ENCODE measurements at regions not wholly inside any gene's neighbourhood (a gene's known extent, or its start where the extent isn't known, plus 50 kb on each side); places are given as distances from the start of the nearest gene placed in this dataset.

DNA sequence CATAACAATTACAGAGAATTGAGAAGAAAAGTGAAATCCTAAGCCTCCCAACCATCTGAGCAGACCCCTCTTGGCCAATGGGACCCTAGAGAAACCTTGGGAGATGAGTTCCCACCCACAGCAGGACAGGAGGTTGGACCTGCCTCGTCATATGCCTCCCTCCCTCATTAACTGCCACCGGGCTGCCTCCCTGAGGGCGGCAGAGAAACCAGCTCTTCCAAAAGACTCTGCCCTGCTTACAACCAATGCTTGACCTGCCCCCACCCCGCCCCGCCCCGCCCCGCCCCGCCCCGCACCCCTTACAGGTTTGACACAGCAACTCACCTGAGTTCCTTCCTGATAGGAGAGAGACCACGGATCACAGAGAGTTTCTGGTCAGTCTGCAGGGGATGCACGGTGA is 86.1 kb downstream of the ADRA2C start:
- intact Hi-C loops (cut with micrococcal nuclease): no loop called here

DNA sequence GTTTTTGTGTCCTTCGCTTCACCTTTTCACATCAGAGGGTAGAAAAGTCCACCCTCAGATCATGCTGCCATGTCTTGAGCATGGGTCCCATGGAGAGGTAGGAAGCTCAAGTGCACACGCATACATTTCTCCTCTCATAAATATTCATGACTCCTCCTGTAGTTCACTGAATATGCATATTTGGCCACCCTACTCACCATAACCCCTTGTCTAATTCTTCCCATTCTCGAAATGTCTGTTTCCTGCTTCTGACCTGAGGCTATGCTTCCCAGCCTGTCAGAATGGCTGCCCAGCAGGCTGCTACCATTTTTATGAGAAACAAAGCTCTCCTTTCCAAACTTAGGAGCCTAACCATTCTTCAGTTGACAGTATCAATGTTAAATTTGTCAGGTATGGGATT is 86.5 kb downstream of the ADRA2C start:
- intact Hi-C loops (cut with micrococcal nuclease): no loop called here

DNA sequence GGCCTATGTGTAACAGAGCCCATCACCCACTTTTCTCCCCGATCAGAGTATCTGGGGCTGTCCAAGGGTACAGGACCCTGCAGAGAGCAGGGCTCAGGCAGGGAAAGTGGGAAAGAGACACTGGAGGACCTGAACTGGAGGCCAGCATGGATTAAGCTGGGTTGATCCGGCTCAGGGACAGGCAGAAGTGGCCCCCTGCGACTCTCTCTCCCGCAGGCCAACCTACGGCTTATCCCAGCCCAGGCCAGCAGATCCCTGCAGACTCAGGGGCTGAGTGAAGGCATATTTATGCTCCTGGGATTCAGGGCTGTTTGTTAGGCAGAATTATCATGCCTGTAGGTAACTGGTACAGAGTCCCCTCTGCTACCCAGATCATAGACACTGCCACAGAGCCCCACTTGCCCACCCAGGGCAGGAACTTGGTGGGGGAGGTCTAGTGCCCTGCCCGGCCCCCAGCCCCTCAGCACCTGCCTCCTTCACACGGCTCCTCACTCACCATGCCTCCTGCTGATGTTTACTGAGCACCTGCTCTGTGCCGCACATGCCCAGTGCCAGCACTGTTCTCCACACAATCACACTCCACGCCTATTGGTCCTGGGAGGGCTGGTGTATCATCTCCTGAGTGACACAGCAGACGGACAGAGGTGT is 87.3 kb downstream of the ADRA2C start:
- intact Hi-C loops (cut with micrococcal nuclease): no loop called here

DNA sequence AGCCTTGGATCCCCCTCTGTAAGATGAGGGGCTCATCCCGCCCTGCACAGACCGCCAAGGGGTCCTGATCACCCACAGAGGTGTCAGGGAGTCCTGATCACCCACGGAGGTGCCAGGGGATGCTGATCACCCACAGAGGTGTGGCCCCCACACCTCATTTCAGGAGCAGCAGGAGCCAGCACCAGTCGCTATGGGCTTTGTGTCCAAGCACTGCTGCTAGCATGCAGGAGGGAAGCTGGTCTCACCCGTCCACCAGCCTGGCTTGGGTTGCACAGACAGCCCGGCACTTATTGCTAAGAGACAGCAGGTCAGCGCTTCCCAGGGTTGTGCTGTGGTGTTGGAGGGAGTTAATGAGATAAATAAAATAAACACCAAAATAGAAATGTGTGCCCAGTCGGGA is 88.5 kb downstream of the ADRA2C start:
- intact Hi-C loops (cut with micrococcal nuclease): no loop called here

DNA sequence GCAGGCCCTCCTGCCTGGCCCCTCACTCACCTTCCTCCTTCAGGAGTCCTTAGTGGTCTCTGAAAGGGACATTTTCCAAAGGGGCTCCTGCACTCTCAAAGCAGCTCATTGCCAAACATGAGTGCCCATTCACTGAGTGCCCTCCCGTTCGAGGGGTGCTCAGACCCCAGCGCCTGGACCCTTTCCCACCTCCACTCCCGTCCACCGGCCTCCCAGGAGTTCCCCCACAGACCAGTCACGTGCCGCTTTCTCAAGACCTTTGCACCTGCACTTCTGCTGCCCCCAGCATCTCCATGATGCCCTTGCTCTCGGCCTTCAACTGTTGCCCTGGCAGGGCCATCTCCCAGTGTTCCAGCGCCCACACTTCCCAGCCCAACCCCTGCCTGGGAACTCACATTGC is 89.5 kb downstream of the ADRA2C start:
- intact Hi-C loops (cut with micrococcal nuclease): no loop called here

DNA sequence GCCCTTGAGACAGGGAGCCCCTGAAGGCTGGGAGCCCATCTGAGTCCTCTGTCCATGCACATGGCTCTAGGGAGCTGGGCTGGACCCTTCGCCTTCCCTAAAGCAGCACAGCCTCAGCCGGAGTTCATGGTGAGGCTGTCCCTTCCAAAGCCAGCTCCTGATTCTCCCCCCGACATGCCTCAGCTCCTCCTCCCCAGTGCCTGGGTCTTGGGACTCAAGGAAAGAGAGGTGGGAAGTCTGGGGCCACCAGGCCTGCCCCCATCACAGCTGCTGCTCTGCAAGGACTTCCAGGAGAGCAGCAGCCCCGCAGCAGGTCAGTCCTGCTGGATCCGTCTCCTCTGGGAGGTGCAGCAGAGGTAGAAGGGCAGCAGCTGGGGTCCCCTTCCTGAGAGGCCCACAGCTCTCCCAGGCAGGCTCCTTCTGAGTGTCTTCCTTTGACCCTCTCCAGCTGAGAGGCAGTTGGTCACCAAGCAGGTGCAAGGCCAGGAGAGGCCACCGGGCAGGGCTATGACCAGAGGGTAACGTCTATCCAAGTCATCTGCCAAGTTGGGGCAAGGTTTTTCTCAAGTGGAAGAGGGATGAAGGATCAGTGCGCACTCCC is 90.5 kb downstream of the ADRA2C start:
- intact Hi-C loops (cut with micrococcal nuclease): no loop called here

DNA sequence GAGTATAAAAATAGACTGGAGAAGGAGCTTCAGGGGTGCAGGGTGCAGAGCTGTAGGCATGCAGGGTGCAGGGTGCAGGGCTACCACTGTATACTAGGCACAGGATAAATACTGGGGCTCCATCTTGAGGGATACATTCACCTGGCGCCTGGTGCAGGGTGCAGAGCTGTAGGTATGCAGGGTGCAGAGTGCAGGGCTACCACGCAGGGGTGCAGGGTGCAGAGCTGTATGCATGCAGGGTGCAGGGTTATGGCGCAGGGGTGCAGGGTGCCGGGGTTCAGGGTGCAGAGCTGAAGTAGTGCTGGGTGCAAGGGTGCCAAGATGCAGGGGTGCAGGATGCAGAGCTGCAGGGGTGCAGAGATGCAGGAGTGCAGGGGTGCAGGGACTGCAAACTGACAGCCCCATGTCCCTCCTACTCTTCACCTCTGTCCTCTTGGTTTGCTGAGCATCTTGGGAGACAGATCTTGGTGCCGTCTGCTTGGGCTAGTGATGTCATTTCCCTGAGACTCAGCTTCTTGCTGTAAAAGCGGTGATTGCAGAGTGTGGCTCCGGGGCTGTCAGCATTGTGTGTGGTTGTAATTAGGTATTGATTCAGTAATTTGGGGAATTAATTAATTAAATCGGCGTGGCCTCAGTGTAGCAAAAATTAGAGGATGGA is 91.2 kb downstream of the ADRA2C start:
- intact Hi-C loops (cut with micrococcal nuclease): no loop called here

DNA sequence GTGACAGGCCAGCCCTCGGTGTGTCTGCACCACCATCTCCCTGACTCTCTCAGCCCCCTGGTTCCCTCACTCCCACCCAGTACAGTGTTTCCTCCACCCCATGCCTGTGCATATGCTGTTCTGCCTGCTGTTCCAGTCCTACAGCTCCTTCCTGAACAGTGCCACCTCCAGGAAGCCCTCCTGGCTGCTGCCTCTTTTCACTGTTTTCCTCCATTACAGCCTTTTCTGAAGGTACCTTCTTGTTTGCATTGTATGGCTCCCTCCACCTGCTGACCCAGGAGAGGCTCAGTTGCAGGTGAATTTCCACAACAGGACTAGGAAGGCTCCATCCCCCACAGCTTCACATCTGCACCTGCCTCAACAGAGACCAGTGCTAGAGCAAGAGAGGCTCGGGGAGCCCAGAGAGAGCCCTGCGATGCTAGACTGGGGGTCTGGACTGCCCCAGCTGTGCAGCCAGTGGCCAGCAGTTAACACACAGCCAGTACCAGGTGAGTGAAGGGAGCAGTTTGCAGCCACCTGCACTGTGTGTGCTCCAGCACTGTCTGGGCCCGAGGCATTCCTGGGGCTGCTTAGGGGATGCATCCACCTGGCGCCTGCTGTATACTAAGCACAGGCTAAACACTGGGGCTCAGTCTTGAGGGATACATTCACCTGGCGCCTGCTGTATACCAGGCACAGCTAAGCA is 92.0 kb downstream of the ADRA2C start:
- intact Hi-C loops (cut with micrococcal nuclease): no loop called here

DNA sequence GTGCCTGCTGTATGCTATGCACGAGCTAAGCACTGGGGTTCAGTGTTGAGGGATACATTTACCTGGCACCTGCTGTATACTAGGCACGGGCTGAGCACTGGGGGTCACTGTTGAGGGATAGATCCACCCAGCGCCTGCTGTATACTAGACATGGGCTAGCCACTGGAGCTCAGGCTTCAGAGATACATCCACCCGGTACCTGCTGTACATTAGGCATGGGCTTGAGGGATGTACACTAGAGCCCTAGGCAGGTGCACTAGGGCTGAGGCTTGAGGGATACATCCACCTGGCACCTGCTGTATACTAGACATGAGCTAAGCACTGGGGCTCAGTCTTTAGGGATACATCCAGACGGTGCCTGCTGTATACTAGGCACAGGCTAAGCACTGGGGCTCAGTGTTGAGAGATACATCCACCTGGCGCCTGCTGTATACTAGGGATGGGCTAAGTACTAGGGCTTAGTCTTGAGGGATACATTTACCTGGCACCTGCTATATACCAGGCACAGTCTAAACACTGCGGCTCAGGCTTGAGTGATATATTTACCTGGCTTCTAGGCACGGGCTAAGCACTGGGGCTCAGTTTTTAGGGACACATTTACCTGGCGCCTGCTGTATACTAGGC is 92.7 kb downstream of the ADRA2C start:
- intact Hi-C loops (cut with micrococcal nuclease): no loop called here

DNA sequence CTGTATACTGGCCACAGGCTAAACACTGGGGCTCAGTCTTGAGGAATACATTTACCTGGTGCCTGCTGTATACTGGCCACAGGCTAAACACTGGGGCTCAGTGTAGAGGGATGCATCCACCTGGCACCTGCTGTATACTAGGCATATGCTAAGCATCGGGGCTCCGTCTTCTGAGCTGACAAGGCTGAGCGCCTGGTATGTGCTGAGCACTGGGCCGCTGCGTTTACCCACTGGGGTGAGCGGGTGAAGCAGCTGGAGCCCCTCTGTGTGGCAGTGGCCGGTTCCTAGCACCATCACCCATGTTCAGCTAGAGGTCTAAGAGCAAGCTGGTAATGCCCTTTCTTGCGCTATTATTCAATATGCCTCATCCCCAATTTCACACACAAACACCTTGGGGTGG is 93.4 kb downstream of the ADRA2C start:
- intact Hi-C loops (cut with micrococcal nuclease): no loop called here

DNA sequence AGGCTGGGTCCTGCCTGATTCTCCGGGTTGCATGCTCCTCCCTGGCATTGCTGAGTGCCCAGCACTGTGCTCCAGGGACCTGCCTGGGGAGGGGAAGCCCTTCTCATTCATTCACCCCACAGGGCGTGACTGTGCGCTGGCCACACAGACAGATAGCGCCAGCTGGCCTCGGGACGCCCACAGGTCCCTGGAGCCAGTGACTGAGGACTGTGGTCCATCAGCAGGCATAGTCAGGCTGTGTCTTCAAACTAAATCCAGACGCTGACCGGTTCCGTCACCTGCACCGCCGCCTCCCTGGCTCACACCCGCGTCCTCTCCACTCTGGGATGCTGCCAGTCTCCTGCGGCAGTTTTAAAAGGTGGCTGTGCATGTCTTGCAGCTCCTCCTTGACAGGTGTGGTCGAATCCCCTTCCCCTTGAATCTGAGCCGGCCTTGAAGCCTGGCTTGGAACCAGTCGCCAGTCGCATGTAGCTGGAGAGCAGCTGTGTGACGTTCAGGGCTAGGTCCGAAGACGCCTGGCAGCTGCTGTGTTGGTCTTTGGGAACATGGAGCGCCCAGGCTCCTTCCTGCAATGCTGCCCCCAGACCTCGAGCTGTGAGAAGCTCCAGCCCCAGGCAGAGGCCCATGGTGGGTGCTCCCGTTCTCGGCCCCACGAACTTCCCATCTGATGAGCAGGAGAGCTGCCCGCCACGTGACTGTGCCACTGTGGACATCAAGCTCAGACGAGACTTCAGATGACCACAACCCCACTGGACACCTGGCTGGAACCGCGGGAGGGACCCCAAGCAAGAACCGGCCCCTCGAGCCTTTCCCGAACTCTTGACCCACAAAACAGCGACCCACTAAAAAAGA is 94.1 kb downstream of the ADRA2C start:
- intact Hi-C loops (cut with micrococcal nuclease): no loop called here

DNA sequence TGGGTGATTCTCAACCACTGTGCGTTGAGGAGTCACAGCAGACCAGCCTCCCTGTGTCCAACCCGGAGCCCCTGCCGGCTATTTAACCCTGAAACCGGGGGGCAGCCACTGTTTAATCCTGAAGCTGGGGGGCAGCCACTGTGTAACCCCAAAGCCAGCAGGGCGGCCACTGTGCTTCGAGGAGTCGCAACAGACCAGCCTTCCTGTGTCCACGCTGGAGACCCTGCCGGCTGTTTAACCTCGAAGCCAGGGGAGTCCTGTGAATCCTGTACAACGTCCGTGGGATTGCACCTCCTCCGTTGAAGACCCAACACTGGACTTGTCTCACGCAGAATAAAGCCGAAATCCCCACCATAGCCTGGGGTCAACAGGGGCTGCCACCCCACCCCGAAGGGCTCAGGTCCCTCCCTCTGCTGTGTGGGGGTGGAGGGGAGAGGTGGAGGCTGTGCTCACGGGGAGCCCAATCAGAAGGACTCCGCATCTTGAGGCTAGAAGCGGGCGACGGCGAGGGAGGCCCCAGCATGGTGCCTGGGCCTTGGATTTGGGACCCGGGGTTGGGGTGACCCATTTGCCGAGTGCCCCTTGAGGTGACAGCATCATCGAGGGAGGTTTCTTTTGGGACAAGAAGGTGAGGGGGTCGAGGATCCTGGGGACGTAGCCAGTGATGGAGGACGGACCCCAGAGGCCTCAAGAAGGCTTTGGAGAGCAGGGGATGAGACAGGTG is 94.9 kb downstream of the ADRA2C start:
- intact Hi-C loops (cut with micrococcal nuclease): no loop called here

DNA sequence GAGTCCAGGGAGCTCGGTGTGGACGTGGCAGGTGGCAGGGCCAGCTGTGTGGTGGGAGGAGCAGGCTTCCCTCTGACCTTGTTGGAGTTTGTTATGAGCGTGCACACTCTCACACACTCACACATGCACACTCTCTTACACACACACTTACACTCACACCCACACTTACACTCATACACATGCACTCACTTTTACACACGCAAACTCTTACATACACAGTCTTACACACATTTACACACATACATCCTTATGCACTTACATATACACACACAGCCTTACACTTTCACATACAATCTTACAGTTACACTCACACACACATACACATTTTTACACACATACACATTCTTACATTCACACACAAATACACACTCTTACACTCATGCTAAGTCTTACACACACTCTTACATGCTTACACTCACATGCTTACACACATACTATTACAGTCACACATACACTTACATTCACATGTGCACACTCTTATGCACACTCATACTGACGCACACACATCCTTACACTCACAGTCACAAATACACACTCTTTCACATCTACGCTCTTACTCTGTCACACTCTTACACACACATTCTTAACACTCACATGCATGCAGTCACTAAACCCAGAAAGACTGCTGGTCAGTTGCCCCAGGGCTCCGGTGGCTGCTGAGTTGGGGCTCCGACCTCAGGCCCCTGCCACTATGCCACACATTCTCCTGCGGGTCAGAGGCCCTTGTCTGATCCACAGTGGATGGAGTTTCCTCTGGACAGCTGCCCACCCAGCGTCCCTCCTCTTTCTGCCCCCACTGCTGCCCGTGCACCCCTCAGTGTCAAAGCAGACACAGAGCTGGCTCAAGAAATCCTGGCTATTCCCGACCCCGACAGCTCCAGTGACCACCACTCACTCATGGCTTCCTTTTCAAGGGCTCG is 95.8 kb downstream of the ADRA2C start:
- intact Hi-C loops (cut with micrococcal nuclease): no loop called here

DNA sequence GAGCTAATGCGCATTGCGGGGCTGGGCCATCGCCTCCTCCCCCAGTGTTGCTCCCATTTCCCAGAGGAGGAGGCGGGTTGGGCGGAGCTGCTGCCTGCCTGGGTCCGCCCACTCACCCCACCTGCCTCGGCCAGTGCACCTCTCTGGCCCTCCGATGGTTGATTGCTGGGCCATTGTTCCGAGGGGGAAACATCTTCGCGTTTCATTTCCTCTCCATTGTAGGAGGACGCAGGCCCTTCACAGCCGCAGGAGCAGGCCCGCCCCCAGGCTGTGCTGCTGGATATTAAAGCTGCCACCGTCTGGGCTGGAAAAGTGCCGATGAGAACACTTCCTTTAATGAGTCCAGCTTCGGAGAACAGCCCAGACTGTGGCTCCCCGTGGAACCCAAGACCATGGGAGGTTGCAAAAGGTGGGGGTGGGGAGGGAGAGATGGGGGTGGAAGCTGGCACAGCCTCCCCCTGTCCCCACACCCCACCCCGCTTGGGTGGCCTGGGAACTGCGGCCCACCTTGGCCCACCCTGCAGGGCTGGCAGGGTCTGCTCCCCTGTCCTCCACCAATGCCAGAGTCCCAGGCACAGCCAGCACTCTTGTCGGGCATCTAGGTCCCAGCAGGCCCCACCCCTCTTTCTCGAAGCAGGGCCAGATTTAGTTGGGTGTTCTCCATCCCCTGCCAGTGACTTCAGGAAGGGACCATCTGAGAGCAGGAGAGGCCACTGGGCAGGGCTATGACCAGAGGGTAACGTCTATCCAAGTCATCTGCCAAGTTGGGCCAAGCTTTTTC is 96.6 kb downstream of the ADRA2C start:
- intact Hi-C loops (cut with micrococcal nuclease): no loop called here

DNA sequence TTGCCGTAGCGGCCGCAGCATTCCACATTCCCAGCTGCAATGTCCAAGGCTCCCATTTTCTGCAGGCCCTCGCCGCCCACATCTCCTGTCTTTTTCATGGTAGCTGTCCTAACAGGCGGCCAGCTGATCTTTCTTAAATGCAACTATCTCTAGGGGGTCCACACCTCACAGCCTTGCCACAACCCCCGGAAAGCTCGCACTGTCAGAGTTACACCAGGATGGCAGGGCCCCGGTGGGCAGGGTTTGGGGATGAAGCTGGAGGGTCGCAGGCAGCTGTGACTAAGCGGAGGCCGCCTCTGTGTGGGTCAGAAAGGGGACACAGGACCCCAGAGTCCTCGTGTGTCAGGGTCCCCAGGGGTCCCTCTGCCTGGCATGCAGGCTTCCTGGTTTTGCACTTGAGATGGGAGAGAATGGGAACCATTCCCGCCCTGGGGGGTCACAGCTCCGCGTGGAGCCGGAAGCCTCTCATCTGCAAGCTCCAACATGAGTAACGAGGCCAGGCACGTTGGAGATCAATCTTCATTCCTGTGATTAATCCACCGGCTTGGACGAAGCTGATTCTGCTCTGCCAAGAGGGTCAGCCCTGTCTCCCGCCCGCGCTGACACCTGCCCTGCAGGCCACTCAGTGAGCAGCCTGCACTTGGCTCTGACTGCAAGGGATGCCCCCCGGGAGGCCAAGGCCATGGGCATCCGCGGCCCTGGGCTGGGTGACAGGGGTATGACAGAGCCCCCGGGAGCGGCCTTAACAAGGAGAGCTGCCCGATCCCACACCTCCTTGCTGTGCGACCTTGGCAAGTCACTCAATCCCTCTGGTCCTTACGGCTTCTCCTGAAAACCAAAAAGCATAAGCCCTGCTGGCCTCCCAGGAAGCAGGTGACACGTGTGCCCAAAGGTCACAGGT is 97.9 kb downstream of the ADRA2C start:
- intact Hi-C loops (cut with micrococcal nuclease): no loop called here

DNA sequence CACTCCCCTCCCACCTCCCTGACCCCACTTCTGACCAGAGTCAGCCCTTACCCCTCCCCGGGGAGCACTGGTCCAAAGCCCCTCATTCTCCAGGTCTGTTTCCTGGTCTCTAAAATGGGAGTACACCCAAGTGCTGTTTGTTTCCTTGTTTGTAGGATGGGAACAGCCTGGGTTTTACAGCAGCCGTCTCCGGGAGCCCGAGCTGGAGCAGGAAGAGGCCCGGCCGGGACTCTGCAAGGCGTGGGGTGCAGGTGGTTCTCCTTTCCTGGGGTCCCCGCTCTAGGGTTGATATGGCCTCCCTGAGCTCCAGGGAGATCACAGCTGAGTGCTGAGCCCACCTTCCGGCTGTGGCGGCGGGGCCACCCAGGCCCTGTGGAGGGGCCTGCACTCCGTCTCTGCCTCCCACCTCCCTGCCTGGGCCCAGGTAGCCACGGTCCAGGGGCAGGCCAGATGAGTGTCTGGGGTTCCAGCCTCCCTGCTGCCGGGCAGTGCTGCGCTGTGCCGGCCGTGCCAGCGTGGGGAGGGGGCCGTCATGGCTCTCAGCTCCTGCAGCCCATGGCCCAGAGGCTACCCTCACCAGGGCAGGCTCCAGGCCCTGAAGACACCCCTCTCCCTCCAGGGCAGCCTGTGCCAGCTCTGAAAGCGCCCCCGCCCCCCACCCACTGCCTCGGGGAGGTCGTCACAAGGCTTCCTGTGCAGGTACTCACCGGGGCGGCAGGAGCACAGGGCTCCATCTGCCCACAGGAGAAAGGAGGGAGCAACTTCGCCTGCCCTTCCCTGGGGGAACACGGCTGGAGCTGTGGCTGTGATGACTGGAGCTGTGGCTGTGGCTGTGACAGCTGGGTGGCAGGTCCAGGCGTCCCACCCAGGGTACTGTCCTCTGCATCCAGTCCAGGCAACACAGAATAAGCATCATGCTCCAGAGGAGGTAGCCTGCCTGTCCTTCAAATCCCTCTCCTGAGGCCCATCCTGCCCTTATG is 98.8 kb downstream of the ADRA2C start:
- intact Hi-C loops (cut with micrococcal nuclease): no loop called here

All from T-helper 1 cell treated with Interleukin-12 subunit alpha and Interleukin-12 subunit beta and Interleukin-4 antibody, amounts not matched to agents 30 ng/mL and 1 ng/mL, for 36 hours (primary cell).